Right hindlimb (tissue), 1 donor: ENCODE measurements at regions not wholly inside any gene's neighbourhood (a gene's known extent, or its start where the extent isn't known, plus 50 kb on each side); places are given as distances from the start of the nearest gene placed in this dataset.
A peak's percentile ranks its signal among the peaks of the same experiment; 100 is the strongest.

Experiments used
- DNase-seq: peaks from one replicate; pipeline ENCODE4 v3.0.0-alpha.2; 2018

- no peak for DNase-seq
Observed at GRCh38 chr14:94717808-94718207, 52.1 kb downstream of the GSC start.

GRCh38 chr14:94716976-94717375, 52.9 kb downstream of the GSC start:
- DNase-seq = no peak

- no peak for DNase-seq
Observed at GRCh38 chr14:94713115-94713514, 56.8 kb downstream of the GSC start.

- no peak for DNase-seq
Observed at GRCh38 chr14:94710731-94711130, 59.2 kb downstream of the GSC start.

GRCh38 chr14:94707494-94707893, 62.4 kb downstream of the GSC start:
- DNase-seq = no peak

GRCh38 chr14:94706133-94706532, 63.8 kb downstream of the GSC start:
- no peak for DNase-seq

GRCh38 chr14:94702629-94703028, 67.3 kb downstream of the GSC start:
- DNase-seq = no peak

- DNase-seq = no peak
Observed at GRCh38 chr14:94701861-94702370, 68.0 kb downstream of the GSC start.

- no peak for DNase-seq
Observed at GRCh38 chr14:94700336-94700735, 69.6 kb downstream of the GSC start.

GRCh38 chr14:94699831-94700230, 70.1 kb downstream of the GSC start:
- no peak for DNase-seq

- DNase-seq = no peak
Observed at GRCh38 chr14:94697773-94698556, 71.9 kb downstream of the GSC start.

- no peak for DNase-seq
Observed at GRCh38 chr14:94696518-94696917, 73.4 kb downstream of the GSC start.

GRCh38 chr14:94695231-94695630, 74.7 kb downstream of the GSC start:
- DNase-seq = no peak

GRCh38 chr14:94691660-94692034, 78.3 kb downstream of the GSC start:
- DNase-seq = no peak

- DNase-seq = no peak
Observed at GRCh38 chr14:94690896-94691659, 78.8 kb downstream of the GSC start.

GRCh38 chr14:94690486-94690885, 78.3 kb downstream of the SERPINA3 start:
- DNase-seq = no peak

- no peak for DNase-seq
Observed at GRCh38 chr14:94689985-94690400, 77.8 kb downstream of the SERPINA3 start.

GRCh38 chr14:94689218-94689984, 77.2 kb downstream of the SERPINA3 start:
- peak; percentile 86 for DNase-seq

GRCh38 chr14:94686511-94687160, 74.4 kb downstream of the SERPINA3 start:
- no peak for DNase-seq

GRCh38 chr14:94685681-94686485, 73.7 kb downstream of the SERPINA3 start:
- DNase-seq = no peak

GRCh38 chr14:94685166-94685581, 73.0 kb downstream of the SERPINA3 start:
- DNase-seq = no peak

- DNase-seq = no peak
Observed at GRCh38 chr14:94682736-94683135, 70.5 kb downstream of the SERPINA3 start.
